Immature natural killer cell (primary cell): ENCODE measurements at regions not wholly inside any gene's neighbourhood (a gene's known extent, or its start where the extent isn't known, plus 50 kb on each side); places are given as distances from the start of the nearest gene placed in this dataset.

ENCODE experiments used
- DNase-seq, 3 donors: peaks; one replicate each; pipeline ENCODE4 v3.0.0; 2022; ENCODE audit warnings: mixed read lengths in 1 of 3
- H3K27ac Mint-ChIP-seq, 6 donors: one replicate each; pipeline ENCODE4 v1.8.0; 2020; ENCODE audit warnings: mixed read lengths in 6 of 6, mild to moderate bottlenecking in 5 of 6, inconsistent platforms in 4 of 6, moderate library complexity in 3 of 6
- H3K27me3 Mint-ChIP-seq, 3 donors: one replicate each; pipeline ENCODE4 v1.8.0; 2020 to 2021; ENCODE audit warnings: low read depth in 3 of 3, mild to moderate bottlenecking in 3 of 3, mixed read lengths in 3 of 3, moderate library complexity in 3 of 3, inconsistent platforms in 1 of 3
- H3K36me3 Mint-ChIP-seq, 3 donors: one replicate each; pipeline ENCODE4 v1.8.0; 2020; ENCODE audit warnings: mixed read lengths in 3 of 3, inconsistent platforms in 2 of 3, mild to moderate bottlenecking in 2 of 3
- H3K4me1 Mint-ChIP-seq, 2 donors: one replicate each; pipeline ENCODE4 v1.8.0; 2020; ENCODE audit warnings: inconsistent platforms in 2 of 2, mild to moderate bottlenecking in 2 of 2, mixed read lengths in 2 of 2, moderate library complexity in 1 of 2
- H3K4me3 Mint-ChIP-seq, 5 donors: one replicate each; pipeline ENCODE4 v1.8.0; 2020; ENCODE audit warnings: mild to moderate bottlenecking in 5 of 5, mixed read lengths in 5 of 5, inconsistent platforms in 3 of 5, moderate library complexity in 3 of 5
- H3K9me3 Mint-ChIP-seq, 6 donors: one replicate each; pipeline ENCODE4 v1.8.0; 2020; ENCODE audit warnings: mild to moderate bottlenecking in 6 of 6, mixed read lengths in 6 of 6, inconsistent platforms in 4 of 6, moderate library complexity in 3 of 6

- H3K9me3 Mint-ChIP-seq: peaks cover 0 to 2% (median 0%) of the 10 kb centered on the region in 6 donors
These were observed 155.4 kb downstream of the FNDC1 start for GRCh38 chr6:159324596-159324995.

More at GRCh38 chr6:159324596-159324995, 155.4 kb downstream of the FNDC1 start:
- Mint-ChIP-seq H3K27ac (no peak overlapping the region), H3K27me3 (peaks cover 3% of the 10 kb centered on the region in 3 donors), H3K4me3 (no peak overlapping the region), H3K4me1 (no peaks in the 10 kb centered on the region), H3K36me3 (no peaks in the 10 kb centered on the region)
- no peak for DNase-seq
